ENCODE measurements at regions not wholly inside any gene's neighbourhood (a gene's known extent, or its start where the extent isn't known, plus 50 kb on each side); places are given as distances from the start of the nearest gene placed in this dataset.

DNA sequence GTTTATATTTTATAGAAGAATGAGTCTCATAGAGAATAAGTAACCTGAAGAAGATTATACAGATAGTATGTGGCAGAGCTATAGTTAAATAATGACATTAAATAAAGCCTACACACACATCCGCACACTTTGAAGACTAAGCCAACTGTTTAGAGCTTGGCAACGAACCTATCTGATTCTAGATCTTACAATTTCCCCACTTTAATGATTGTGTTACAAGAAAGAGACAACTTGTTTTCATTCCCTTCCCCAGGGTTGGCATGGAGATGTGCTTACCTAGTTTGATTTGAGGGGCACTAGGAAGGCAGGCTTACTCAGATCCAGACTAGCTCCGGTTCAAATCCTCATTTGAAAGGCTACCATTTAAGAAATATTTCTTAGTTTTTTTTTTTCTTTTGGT, 61.9 kb upstream of the CBLB start:
- TF ChIP-seq JUND (IDR thresholded peaks at IDR 0.05) (no peak), HNF4A (conservative IDR thresholded peaks at IDR 0.05) (no peak), YY1 (IDR thresholded peaks at IDR 0.05) (no peak), FOXA1 (IDR thresholded peaks at IDR 0.05) (no peak), NR2F2 (IDR thresholded peaks at IDR 0.05) (no peak), MAX (IDR thresholded peaks at IDR 0.05) (no peak)
- TF ChIP-seq, protein P1, sequence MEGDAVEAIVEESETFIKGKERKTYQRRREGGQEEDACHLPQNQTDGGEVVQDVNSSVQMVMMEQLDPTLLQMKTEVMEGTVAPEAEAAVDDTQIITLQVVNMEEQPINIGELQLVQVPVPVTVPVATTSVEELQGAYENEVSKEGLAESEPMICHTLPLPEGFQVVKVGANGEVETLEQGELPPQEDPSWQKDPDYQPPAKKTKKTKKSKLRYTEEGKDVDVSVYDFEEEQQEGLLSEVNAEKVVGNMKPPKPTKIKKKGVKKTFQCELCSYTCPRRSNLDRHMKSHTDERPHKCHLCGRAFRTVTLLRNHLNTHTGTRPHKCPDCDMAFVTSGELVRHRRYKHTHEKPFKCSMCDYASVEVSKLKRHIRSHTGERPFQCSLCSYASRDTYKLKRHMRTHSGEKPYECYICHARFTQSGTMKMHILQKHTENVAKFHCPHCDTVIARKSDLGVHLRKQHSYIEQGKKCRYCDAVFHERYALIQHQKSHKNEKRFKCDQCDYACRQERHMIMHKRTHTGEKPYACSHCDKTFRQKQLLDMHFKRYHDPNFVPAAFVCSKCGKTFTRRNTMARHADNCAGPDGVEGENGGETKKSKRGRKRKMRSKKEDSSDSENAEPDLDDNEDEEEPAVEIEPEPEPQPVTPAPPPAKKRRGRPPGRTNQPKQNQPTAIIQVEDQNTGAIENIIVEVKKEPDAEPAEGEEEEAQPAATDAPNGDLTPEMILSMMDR (IDR thresholded peaks at IDR 0.05; ENCODE audit: low read depth, low read length, missing input control) = no peak
- no peaks in the 10 kb centered on the region for H3K36me3 ChIP-seq (ENCODE audit: control insufficient read depth in 4 of 4, insufficient read depth in 3 of 4, low read depth in 1 of 4, low read length in 3 of 4)
- H3K9ac ChIP-seq (ENCODE audit: low read depth in 1 of 2, low read length in 2 of 2) = no peak overlapping the region
- 76% methylated on average over 3 of the region's 3 CpGs for WGBS
- no peaks in the 10 kb centered on the region for H3K27me3 ChIP-seq (ENCODE audit: control insufficient read depth in 4 of 4, insufficient read depth in 4 of 4, low read length in 3 of 4)
- no peak overlapping the region for H3K27ac ChIP-seq (ENCODE audit: low read depth in 1 of 2, low read length in 2 of 2)
- no peak overlapping the region for H3K4me3 ChIP-seq (ENCODE audit: low read depth in 1 of 3, low read length in 3 of 3)
- DNase-seq (ENCODE audit: low spot score) = no peak
- no peaks in the 10 kb centered on the region for H3K4me1 ChIP-seq (ENCODE audit: control insufficient read depth in 4 of 4, insufficient read depth in 4 of 4, low read length in 3 of 4)
- H3K9me3 ChIP-seq (ENCODE audit: control insufficient read depth in 4 of 4, low read length in 3 of 4) = no peaks in the 10 kb centered on the region

- TF ChIP-seq FOXA1 (IDR thresholded peaks at IDR 0.05) (no peak), EGR1 (IDR thresholded peaks at IDR 0.05; ENCODE audit: low read depth in 2 of 2) (no peak), ATF3 (IDR thresholded peaks at IDR 0.05) (no peak), TAF1 (conservative IDR thresholded peaks at IDR 0.05) (no peak), HNF4A (conservative IDR thresholded peaks at IDR 0.05) (no peak), GABPA (IDR thresholded peaks at IDR 0.05 in 1 of 2, conservative IDR thresholded peaks at IDR 0.05 in 1 of 2) (no peak), JUND (IDR thresholded peaks at IDR 0.05) (no peak), FOXA2 (IDR thresholded peaks at IDR 0.05) (no peak), SP1 (IDR thresholded peaks at IDR 0.05) (no peak), MAX (IDR thresholded peaks at IDR 0.05) (no peak), RAD21 (IDR thresholded peaks at IDR 0.05) (no peak)
- TF ChIP-seq, protein P1 (IDR thresholded peaks at IDR 0.05; ENCODE audit: low read depth, low read length, missing input control) = no peak
- TF ChIP-seq, protein P2, sequence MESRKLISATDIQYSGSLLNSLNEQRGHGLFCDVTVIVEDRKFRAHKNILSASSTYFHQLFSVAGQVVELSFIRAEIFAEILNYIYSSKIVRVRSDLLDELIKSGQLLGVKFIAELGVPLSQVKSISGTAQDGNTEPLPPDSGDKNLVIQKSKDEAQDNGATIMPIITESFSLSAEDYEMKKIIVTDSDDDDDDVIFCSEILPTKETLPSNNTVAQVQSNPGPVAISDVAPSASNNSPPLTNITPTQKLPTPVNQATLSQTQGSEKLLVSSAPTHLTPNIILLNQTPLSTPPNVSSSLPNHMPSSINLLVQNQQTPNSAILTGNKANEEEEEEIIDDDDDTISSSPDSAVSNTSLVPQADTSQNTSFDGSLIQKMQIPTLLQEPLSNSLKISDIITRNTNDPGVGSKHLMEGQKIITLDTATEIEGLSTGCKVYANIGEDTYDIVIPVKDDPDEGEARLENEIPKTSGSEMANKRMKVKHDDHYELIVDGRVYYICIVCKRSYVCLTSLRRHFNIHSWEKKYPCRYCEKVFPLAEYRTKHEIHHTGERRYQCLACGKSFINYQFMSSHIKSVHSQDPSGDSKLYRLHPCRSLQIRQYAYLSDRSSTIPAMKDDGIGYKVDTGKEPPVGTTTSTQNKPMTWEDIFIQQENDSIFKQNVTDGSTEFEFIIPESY (IDR thresholded peaks at IDR 0.05) = no peak
- 79% methylated on average over 2 of the region's 2 CpGs for WGBS
Measured at GRCh38 chr3:105931500-105931899, 62.7 kb upstream of the CBLB start.

More at GRCh38 chr3:105931500-105931899, 62.7 kb upstream of the CBLB start:
- DNase-seq (ENCODE audit: low spot score) = no peak
- Histone ChIP-seq H3K27ac (ENCODE audit: low read depth in 1 of 2, low read length in 2 of 2) (no peak overlapping the region), H3K9me3 (ENCODE audit: control insufficient read depth in 4 of 4, low read length in 3 of 4) (no peaks in the 10 kb centered on the region), H3K36me3 (ENCODE audit: control insufficient read depth in 4 of 4, insufficient read depth in 3 of 4, low read depth in 1 of 4, low read length in 3 of 4) (no peaks in the 10 kb centered on the region), H3K9ac (ENCODE audit: low read depth in 1 of 2, low read length in 2 of 2) (no peak overlapping the region), H3K4me1 (ENCODE audit: control insufficient read depth in 4 of 4, insufficient read depth in 4 of 4, low read length in 3 of 4) (no peaks in the 10 kb centered on the region), H3K4me3 (ENCODE audit: low read depth in 1 of 3, low read length in 3 of 3) (no peak overlapping the region), H3K27me3 (ENCODE audit: control insufficient read depth in 4 of 4, insufficient read depth in 4 of 4, low read length in 3 of 4) (no peaks in the 10 kb centered on the region)

All from liver (tissue), 8 donors.